K562 (cell line): ENCODE measurements at regions not wholly inside any gene's neighbourhood (a gene's known extent, or its start where the extent isn't known, plus 50 kb on each side); places are given as distances from the start of the nearest gene placed in this dataset.

ENCODE experiments used
- ETS1 ChIP-seq: conservative IDR thresholded peaks from 2 replicates; pipeline ENCODE4 v1.6.1; 2011; ENCODE audit warnings: low read depth, mild to moderate bottlenecking, low read length; ENCODE audit not compliant: control insufficient read depth
- FOS ChIP-seq: IDR thresholded peaks from 3 replicates; pipeline ENCODE4 v1.6.1; 2011; ENCODE audit not compliant: insufficient read length; ENCODE audit errors: extremely low read depth
- HNRNPUL1 ChIP-seq: fragments of 200-400 bp; formaldehyde crosslinking; IDR thresholded peaks from 2 replicates; pipeline ENCODE4 v1.6.1; 2017; ENCODE audit warnings: low read length
- KDM4B ChIP-seq, 2 experiments: fragments of 450-650 bp in 1 of 2; sonication (generic) in 1 of 2; IDR thresholded peaks; 2 replicates each; pipeline ENCODE4 v1.6.1; 2016 to 2017; ENCODE audit warnings: borderline replicate concordance in 2 of 2, antibody characterized with exemption in 1 of 2, low read depth in 1 of 2, mild to moderate bottlenecking in 1 of 2
- SFPQ ChIP-seq: fragments of 200-400 bp; formaldehyde crosslinking; IDR thresholded peaks from 2 replicates; pipeline ENCODE4 v1.6.1; 2017; ENCODE audit warnings: mild to moderate bottlenecking, low read depth, low read length, moderate library complexity
- ZHX1 ChIP-seq: fragments of 150-350 bp; conservative IDR thresholded peaks from 2 replicates; pipeline ENCODE4 v1.6.1; 2014; ENCODE audit warnings: low read length

- TF ChIP-seq FOS, result no peak
- TF ChIP-seq HNRNPUL1, result no peak
- TF ChIP-seq KDM4B (IDR thresholded peaks at IDR 0.05; ENCODE audit: borderline replicate concordance in 2 of 2, low read depth in 1 of 2), result no peak
- TF ChIP-seq ZHX1, result no peak
- TF ChIP-seq SFPQ, result no peak
- no peak for TF ChIP-seq ETS1
Measured at GRCh38 chr5:164962329-164962961, 1457.0 kb downstream of the MAT2B start (continued).
